Left hindlimb (tissue), 1 donor: ENCODE measurements at regions not wholly inside any gene's neighbourhood (a gene's known extent, or its start where the extent isn't known, plus 50 kb on each side); places are given as distances from the start of the nearest gene placed in this dataset.

Source experiments
- DNase-seq: peaks from one replicate; pipeline ENCODE4 v3.0.0-alpha.2; 2018

GRCh38 chr9:26026423-26027100 lies 348.3 kb upstream of the TUSC1 start:
- DNase-seq = no peak

GRCh38 chr9:26013199-26013598 lies 335.0 kb upstream of the TUSC1 start:
- no peak for DNase-seq

- no peak for DNase-seq
Measured at GRCh38 chr9:26012797-26013196, 334.6 kb upstream of the TUSC1 start.

GRCh38 chr9:25994605-25995004 lies 316.4 kb upstream of the TUSC1 start:
- DNase-seq = no peak

- DNase-seq = no peak
Measured at GRCh38 chr9:25990376-25990775, 312.1 kb upstream of the TUSC1 start.

GRCh38 chr9:25975667-25976066 lies 297.4 kb upstream of the TUSC1 start:
- no peak for DNase-seq

GRCh38 chr9:25964239-25964638 lies 286.0 kb upstream of the TUSC1 start:
- DNase-seq = peak; percentile 31

GRCh38 chr9:25960178-25960577 lies 281.9 kb upstream of the TUSC1 start:
- no peak for DNase-seq

GRCh38 chr9:25954209-25954608 lies 276.0 kb upstream of the TUSC1 start:
- no peak for DNase-seq

- DNase-seq = no peak
Measured at GRCh38 chr9:25948182-25948581, 269.9 kb upstream of the TUSC1 start.

GRCh38 chr9:25939126-25939525 lies 260.9 kb upstream of the TUSC1 start:
- no peak for DNase-seq

GRCh38 chr9:25936031-25936430 lies 257.8 kb upstream of the TUSC1 start:
- no peak for DNase-seq

- no peak for DNase-seq
Measured at GRCh38 chr9:25935188-25935587, 256.9 kb upstream of the TUSC1 start.

- DNase-seq = no peak
Measured at GRCh38 chr9:25918761-25919160, 240.5 kb upstream of the TUSC1 start.

GRCh38 chr9:25917731-25918362 lies 239.6 kb upstream of the TUSC1 start:
- DNase-seq = no peak

GRCh38 chr9:25913806-25914205 lies 235.6 kb upstream of the TUSC1 start:
- DNase-seq = no peak

GRCh38 chr9:25904701-25905100 lies 226.5 kb upstream of the TUSC1 start:
- DNase-seq = no peak

- DNase-seq = peak; percentile 46
Measured at GRCh38 chr9:25891527-25891926, 213.3 kb upstream of the TUSC1 start.

- no peak for DNase-seq
Measured at GRCh38 chr9:25889661-25890060, 211.4 kb upstream of the TUSC1 start.

- DNase-seq = no peak
Measured at GRCh38 chr9:25876248-25876647, 198.0 kb upstream of the TUSC1 start.

- no peak for DNase-seq
Measured at GRCh38 chr9:25864509-25864908, 186.3 kb upstream of the TUSC1 start.

GRCh38 chr9:25861421-25861820 lies 183.2 kb upstream of the TUSC1 start:
- no peak for DNase-seq

GRCh38 chr9:25857147-25857546 lies 178.9 kb upstream of the TUSC1 start:
- no peak for DNase-seq

GRCh38 chr9:25850803-25851202 lies 172.6 kb upstream of the TUSC1 start:
- no peak for DNase-seq

- DNase-seq = no peak
Measured at GRCh38 chr9:25845867-25846266, 167.6 kb upstream of the TUSC1 start.
